ENCODE measurements at regions not wholly inside any gene's neighbourhood (a gene's known extent, or its start where the extent isn't known, plus 50 kb on each side); places are given as distances from the start of the nearest gene placed in this dataset.

GRCh38 chr9:87322840-87323635 lies 174.6 kb upstream of the DAPK1 start:
- H3K79me2 ChIP-seq (replicated peaks; ENCODE audit: insufficient read depth) = no peaks in the 10 kb centered on the region
- no peak for ATAC-seq
- H3K4me2 ChIP-seq = no peak overlapping the region
- Mint-ChIP-seq H3K4me1 (no peaks in the 10 kb centered on the region), H3K9me3 (peaks cover 3% of the 10 kb centered on the region; the same call in 2 of the 3 replicates), H3K27me3 (ENCODE audit: insufficient read depth, low read depth, poor library complexity) (peaks cover 11% of the 10 kb centered on the region), H3K27ac (no peak overlapping the region), H3K4me3 (no peak overlapping the region), H3K36me3 (ENCODE audit: low read depth) (no peaks in the 10 kb centered on the region)
- H2AFZ ChIP-seq = no peak overlapping the region
- no peak for DNase-seq (ENCODE audit: low spot score)
- H3K4me1 ChIP-seq (ENCODE audit: insufficient read depth) = no peaks in the 10 kb centered on the region
- H3F3A ChIP-seq (replicated peaks; ENCODE audit: low read depth) = no peaks in the 10 kb centered on the region
- no peak overlapping the region for H3K4me3 ChIP-seq
- no peaks in the 10 kb centered on the region for H3K27me3 ChIP-seq (ENCODE audit: insufficient read depth)
- H3K9me2 ChIP-seq (ENCODE audit: insufficient read depth) = peaks cover 7% of the 10 kb centered on the region
- no peaks in the 10 kb centered on the region for H3K36me3 ChIP-seq (ENCODE audit: insufficient read depth)
- H3K27ac ChIP-seq (ENCODE audit: low read depth) = no peak overlapping the region
- no peak for TF ChIP-seq STAT1 (IDR thresholded peaks at IDR 0.05; ENCODE audit: unreplicated experiment)
- no peak for TF ChIP-seq REST (IDR thresholded peaks at IDR 0.05; ENCODE audit: unreplicated experiment)
- no peak for TF ChIP-seq ZNF114 (CRISPR knock-in tag; IDR thresholded peaks at IDR 0.05)
- TF ChIP-seq ZNF331 (CRISPR knock-in tag; IDR thresholded peaks at IDR 0.05; ENCODE audit: low read depth) = no peak
- no peak for TF ChIP-seq JUNB (IDR thresholded peaks at IDR 0.05; ENCODE audit: unreplicated experiment)
- no peak for TF ChIP-seq EZH2phosphoT487 (IDR thresholded peaks at IDR 0.05; ENCODE audit: unreplicated experiment)
- no peak for TF ChIP-seq ZNF462 (CRISPR knock-in tag; IDR thresholded peaks at IDR 0.05)
- no peak for TF ChIP-seq POLR2AphosphoS5 (IDR thresholded peaks at IDR 0.05; ENCODE audit: low read depth)
- no peak for TF ChIP-seq CTCF (conservative IDR thresholded peaks at IDR 0.05; ENCODE audit: low read depth in 2 of 2)
- TF ChIP-seq NANOG (IDR thresholded peaks at IDR 0.05; ENCODE audit: borderline replicate concordance) = no peak
- TF ChIP-seq CREB1 (CRISPR knock-in tag; IDR thresholded peaks at IDR 0.05; ENCODE audit: low read depth) = no peak
- no peak for TF ChIP-seq EZH2 (IDR thresholded peaks at IDR 0.05; ENCODE audit: low read depth, unreplicated experiment)
- no peak for TF ChIP-seq ETS1 (IDR thresholded peaks at IDR 0.05)
- H4K20me1 ChIP-seq (replicated peaks; ENCODE audit: insufficient read depth) = no peaks in the 10 kb centered on the region
